A549 (cell line): ENCODE measurements at regions not wholly inside any gene's neighbourhood (a gene's known extent, or its start where the extent isn't known, plus 50 kb on each side); places are given as distances from the start of the nearest gene placed in this dataset.

ENCODE experiments used
- ATAC-seq, 2 experiments: fragments of 200-7000 bp in 1 of 2; fragments of >200 bp in 1 of 2; cut with Nextera tagmentation in 1 of 2; cut with Tn5 transposase in 1 of 2; 3 replicates each; pipeline versions ENCODE4 v1.8.0 to v1.9.1; 2018 to 2020; ENCODE audit warnings: mild to moderate bottlenecking in 1 of 2, moderate library complexity in 1 of 2
- CTCF ChIA-PET: fragments of 300-600 bp; sonication (Branson Sonifier 250); formaldehyde crosslinking; extraction: SDS; loops from one replicate; lab custom pipeline; 2021; ENCODE audit warnings: antibody characterized with exemption, inconsistent platforms; lab: Yijun Ruan, JAX
- POLR2A ChIA-PET: fragments of 350-600 bp; formaldehyde crosslinking; extraction: SDS; loops from one replicate; lab custom pipeline; 2021; ENCODE audit warnings: antibody characterized with exemption, inconsistent platforms; lab: Yijun Ruan, JAX
- DNase-seq, 2 experiments: peaks; one replicate each; pipeline versions ENCODE4 v3.0.0 to v3.0.0-alpha.2; 2011 to 2016; ENCODE audit warnings: low read depth in 1 of 2, low spot score in 1 of 2
- FAIRE-seq: peaks from 2 replicates; lab custom pipeline; 2011; peaks lifted over from hg19 to GRCh38; lab: Jason Lieb, UNC
- H3K27ac ChIP-seq, 2 experiments: fragments of >200 bp; sonication (Bioruptor Twin); formaldehyde crosslinking; 3 replicates each; pipeline ENCODE4 v1.5.1; 2016 to 2017
- H3K4me1 ChIP-seq: fragments of >200 bp; sonication (Bioruptor Twin); formaldehyde crosslinking; 3 replicates; pipeline ENCODE4 v1.6.1; 2016
- H3K4me2 ChIP-seq: fragments of >200 bp; sonication (Bioruptor Twin); formaldehyde crosslinking; 3 replicates; pipeline ENCODE4 v1.6.1; 2016
- H3K4me3 ChIP-seq: fragments of >200 bp; sonication (Bioruptor Twin); formaldehyde crosslinking; 3 replicates; pipeline ENCODE4 v1.5.1; 2016
- H3K9me3 ChIP-seq: fragments of >200 bp; sonication (Bioruptor Twin); formaldehyde crosslinking; 3 replicates; pipeline ENCODE4 v1.6.1; 2016
- CEBPB ChIP-seq, 2 experiments: fragments of >200 bp in 1 of 2; sonication (Bioruptor Twin) in 1 of 2; formaldehyde crosslinking in 1 of 2; IDR thresholded peaks; 2 replicates each; pipeline ENCODE4 v1.6.1; 2012 to 2016
- CHD4 ChIP-seq: fragments of 200-600 bp; sonication (generic); IDR thresholded peaks from 2 replicates; pipeline ENCODE4 v1.6.1; 2016; ENCODE audit warnings: antibody characterized with exemption, mild to moderate bottlenecking, borderline replicate concordance
- CTCF ChIP-seq: fragments of >200 bp; sonication (Bioruptor Twin); formaldehyde crosslinking; IDR thresholded peaks from 3 replicates; pipeline ENCODE4 v1.5.1; 2016
- ELK1 ChIP-seq: fragments of 150-350 bp; IDR thresholded peaks from 2 replicates; pipeline ENCODE4 v1.6.1; 2014; ENCODE audit warnings: low read depth, mild to moderate bottlenecking, low read length
- FOSL2 ChIP-seq, 2 experiments: fragments of 450-650 bp in 1 of 2; fragments of >200 bp in 1 of 2; sonication (Bioruptor Twin) in 1 of 2; formaldehyde crosslinking; IDR thresholded peaks; 2 replicates each; pipeline versions ENCODE4 v1.5.0 to v1.6.1; 2016 to 2020; ENCODE audit warnings: mild to moderate bottlenecking in 1 of 2, moderate library complexity in 1 of 2
- HEYL ChIP-seq: fragments of 250-450 bp; sonication (Bioruptor Pico); IDR thresholded peaks from 2 replicates; pipeline ENCODE4 v1.8.0; 2021; ENCODE audit warnings: mild to moderate bottlenecking, moderate library complexity
- KDM1A ChIP-seq: fragments of 200-600 bp; sonication (generic); IDR thresholded peaks from 2 replicates; pipeline ENCODE4 v1.6.1; 2016; ENCODE audit warnings: low read depth, mild to moderate bottlenecking
- KDM5A ChIP-seq: fragments of 200-600 bp; sonication (generic); IDR thresholded peaks from 2 replicates; pipeline ENCODE4 v1.6.1; 2016; ENCODE audit warnings: antibody characterized with exemption, mild to moderate bottlenecking
- MAZ ChIP-seq: fragments of 150-350 bp; IDR thresholded peaks from 2 replicates; pipeline ENCODE4 v1.6.1; 2014; ENCODE audit warnings: antibody characterized with exemption, low read depth, low read length, borderline replicate concordance
- PHF8 ChIP-seq: fragments of 200-600 bp; sonication (generic); IDR thresholded peaks from 2 replicates; pipeline ENCODE4 v1.6.1; 2016; ENCODE audit warnings: low read depth, mild to moderate bottlenecking, antibody characterized with exemption, moderate library complexity, borderline replicate concordance
- POLR2A ChIP-seq: IDR thresholded peaks from 2 replicates; pipeline ENCODE4 v1.6.1; 2012; ENCODE audit warnings: mild to moderate bottlenecking, low read length
- POLR2AphosphoS2 ChIP-seq: conservative IDR thresholded peaks from 2 replicates; pipeline ENCODE4 v1.6.1; 2012; ENCODE audit warnings: low read length, improper control_type of control experiment, inconsistent platforms
- RAD21 ChIP-seq, 2 experiments: fragments of >200 bp in 1 of 2; sonication (Bioruptor Twin) in 1 of 2; formaldehyde crosslinking in 1 of 2; IDR thresholded peaks in 1 of 2; conservative IDR thresholded peaks in 1 of 2; 2 replicates in 1 of 2; 3 replicates in 1 of 2; pipeline ENCODE4 v1.6.1; 2012 to 2018; ENCODE audit warnings: inconsistent platforms in 1 of 2
- RARB ChIP-seq: fragments of 250-450 bp; sonication (Bioruptor Pico); IDR thresholded peaks from 2 replicates; pipeline ENCODE4 v1.8.0; 2021; ENCODE audit warnings: mild to moderate bottlenecking, moderate library complexity
- RCOR1 ChIP-seq: fragments of 150-350 bp; IDR thresholded peaks from 2 replicates; pipeline ENCODE4 v1.6.1; 2014; ENCODE audit warnings: antibody characterized with exemption, low read length, low read depth
- REST ChIP-seq: fragments of 200-600 bp; sonication (generic); IDR thresholded peaks from 2 replicates; pipeline ENCODE4 v1.6.1; 2016; ENCODE audit warnings: antibody characterized with exemption, mild to moderate bottlenecking, moderate library complexity
- RNF2 ChIP-seq: fragments of 200-600 bp; sonication (generic); IDR thresholded peaks from 2 replicates; pipeline ENCODE4 v1.6.1; 2016; ENCODE audit warnings: low read depth, mild to moderate bottlenecking, antibody characterized with exemption, moderate library complexity, borderline replicate concordance
- SMC3 ChIP-seq: fragments of >200 bp; sonication (Bioruptor Twin); formaldehyde crosslinking; IDR thresholded peaks from 3 replicates; pipeline ENCODE4 v1.6.1; 2018; ENCODE audit warnings: inconsistent platforms
- TFCP2L1 ChIP-seq: fragments of 250-450 bp; sonication (Bioruptor Pico); IDR thresholded peaks from 2 replicates; pipeline ENCODE4 v1.5.0; 2021; ENCODE audit warnings: mild to moderate bottlenecking
- USF2 ChIP-seq: fragments of 450-650 bp; IDR thresholded peaks from 2 replicates; pipeline ENCODE4 v1.6.1; 2014; ENCODE audit warnings: antibody characterized with exemption
- ZC3H11A ChIP-seq: fragments of 450-650 bp; IDR thresholded peaks from 2 replicates; pipeline ENCODE4 v1.6.1; 2014; ENCODE audit warnings: antibody characterized with exemption, mild to moderate bottlenecking
- ZNF302 ChIP-seq: fragments of 250-450 bp; sonication (Bioruptor Pico); IDR thresholded peaks from 2 replicates; pipeline ENCODE4 v1.9.0; 2021; ENCODE audit warnings: inconsistent platforms, mild to moderate bottlenecking, moderate library complexity
- WGBS: methylation state at CpG from one replicate; pipeline ENCODE4 v1.1.6; 2017; ENCODE audit errors: missing lambda C conversion rate; 5-methylcytosine and 5-hydroxymethylcytosine counted together
- TF ChIP-seq, protein P1 (sequence below): fragments of >200 bp; sonication (Bioruptor Twin); formaldehyde crosslinking; IDR thresholded peaks from 3 replicates; pipeline ENCODE4 v1.6.1; 2016

DNA sequence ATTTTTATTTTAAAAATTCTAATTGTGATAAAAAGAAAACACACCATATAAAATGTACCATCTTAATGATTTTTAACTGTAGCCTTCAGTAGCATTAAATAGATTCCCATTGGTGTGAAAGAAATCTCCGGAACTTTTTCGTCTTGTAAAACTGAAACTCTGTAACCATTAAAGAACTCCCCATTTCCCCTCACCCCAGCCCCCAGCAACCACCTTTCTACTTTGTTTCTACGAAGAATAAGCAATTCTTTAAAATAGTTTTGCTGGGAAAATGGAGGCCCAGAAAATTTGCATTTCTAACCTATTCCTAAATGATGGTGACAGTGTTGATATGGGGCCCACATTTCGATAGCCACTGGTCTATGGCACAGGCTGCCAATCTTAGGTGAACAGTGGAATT is 305.4 kb upstream of the PFKP start:
- ChIA-PET CTCF (interaction anchor here (0.6 kb wide), 1 partner anchor 114 kb away, joined by 3 read pairs; no protein-coding TSS in a partner anchor), POLR2A (no interaction called here)
- 44% methylated on average over 4 of the region's 4 CpGs for WGBS
- ATAC-seq (no peak), DNase-seq (no peak), FAIRE-seq (no peak)
- TF ChIP-seq CTCF (no peak), KDM5A (no peak), PHF8 (no peak), SMC3 (no peak), REST (no peak), CEBPB (IDR thresholded peaks at IDR 0.05) (no peak), POLR2A (no peak), RAD21 (conservative IDR thresholded peaks at IDR 0.05 in 1 of 2, IDR thresholded peaks at IDR 0.05 in 1 of 2) (no peak)
- no peak overlapping the region for H3K4me2 ChIP-seq
- H3K4me3 ChIP-seq: no peak overlapping the region
- H3K4me1 ChIP-seq: no peaks in the 10 kb centered on the region
- no peaks in the 10 kb centered on the region for H3K9me3 ChIP-seq
- no peak overlapping the region for H3K27ac ChIP-seq

DNA sequence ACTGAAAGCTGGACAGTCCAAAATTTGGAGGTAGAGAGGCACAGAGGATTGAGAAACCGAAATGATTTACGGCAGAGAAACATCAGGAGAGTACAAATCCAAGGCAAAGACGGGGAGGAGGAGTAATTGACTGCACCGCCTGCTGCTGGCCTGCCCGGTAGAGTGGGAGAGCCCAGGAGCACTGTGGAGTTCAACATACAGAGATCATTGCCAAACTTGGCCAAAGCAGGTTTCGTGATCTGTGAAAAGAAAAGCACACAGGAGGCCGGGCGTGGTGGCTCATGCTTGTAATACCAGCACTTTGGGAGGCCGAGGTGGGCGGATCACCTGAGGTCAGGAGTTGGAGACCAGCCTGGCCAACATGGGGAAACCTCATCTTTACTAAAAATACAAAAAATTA is 306.0 kb upstream of the PFKP start:
- H3K9me3 ChIP-seq: no peaks in the 10 kb centered on the region
- no peaks in the 10 kb centered on the region for H3K4me1 ChIP-seq
- H3K4me2 ChIP-seq: no peak overlapping the region
- no peak overlapping the region for H3K27ac ChIP-seq
- POLR2A ChIA-PET: no interaction called here
- FAIRE-seq (no peak), ATAC-seq (no peak), DNase-seq (no peak)
- CTCF ChIA-PET: no interaction called here
- no peak overlapping the region for H3K4me3 ChIP-seq
- 18% methylated on average over 10 of the region's 10 CpGs for whole genome bisulfite sequencing
- TF ChIP-seq ELK1: no peak
- TF ChIP-seq CHD4: no peak
- TF ChIP-seq ZC3H11A: no peak
- no peak for TF ChIP-seq RNF2
- no peak for TF ChIP-seq MAZ
- TF ChIP-seq HEYL (CRISPR knock-in tag): no peak
- TF ChIP-seq TFCP2L1 (CRISPR knock-in tag): no peak
- no peak for TF ChIP-seq POLR2AphosphoS2
- TF ChIP-seq KDM1A: no peak
- no peak for TF ChIP-seq RARB
- TF ChIP-seq ZNF302: no peak
- no peak for TF ChIP-seq KDM5A
- TF ChIP-seq RAD21 (conservative IDR thresholded peaks at IDR 0.05 in 1 of 2, IDR thresholded peaks at IDR 0.05 in 1 of 2): no peak
- no peak for TF ChIP-seq RCOR1
- no peak for TF ChIP-seq FOSL2 (IDR thresholded peaks at IDR 0.05)
- no peak for TF ChIP-seq FOSL2 (CRISPR knock-in tag; IDR thresholded peaks at IDR 0.05)
- TF ChIP-seq, protein P1, sequence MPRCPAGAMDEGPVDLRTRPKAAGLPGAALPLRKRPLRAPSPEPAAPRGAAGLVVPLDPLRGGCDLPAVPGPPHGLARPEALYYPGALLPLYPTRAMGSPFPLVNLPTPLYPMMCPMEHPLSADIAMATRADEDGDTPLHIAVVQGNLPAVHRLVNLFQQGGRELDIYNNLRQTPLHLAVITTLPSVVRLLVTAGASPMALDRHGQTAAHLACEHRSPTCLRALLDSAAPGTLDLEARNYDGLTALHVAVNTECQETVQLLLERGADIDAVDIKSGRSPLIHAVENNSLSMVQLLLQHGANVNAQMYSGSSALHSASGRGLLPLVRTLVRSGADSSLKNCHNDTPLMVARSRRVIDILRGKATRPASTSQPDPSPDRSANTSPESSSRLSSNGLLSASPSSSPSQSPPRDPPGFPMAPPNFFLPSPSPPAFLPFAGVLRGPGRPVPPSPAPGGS: no peak
- no peak for TF ChIP-seq USF2
- TF ChIP-seq, all 56 proteins: peak for 0
